Stimulated activated CD4-positive, alpha-beta T cell treated with anti-CD3 and anti-CD28 coated beads, Interleukin-2, amount 100 ng/mL, for 48 hours (primary cell): ENCODE measurements at regions not wholly inside any gene's neighbourhood (a gene's known extent, or its start where the extent isn't known, plus 50 kb on each side); places are given as distances from the start of the nearest gene placed in this dataset.
A peak's percentile ranks its signal among the peaks of the same experiment; 100 is the strongest.

ENCODE experiments used
- DNase-seq, 2 donors: peaks; one replicate each; pipeline ENCODE4 v3.0.0-alpha.2; 2020

DNA sequence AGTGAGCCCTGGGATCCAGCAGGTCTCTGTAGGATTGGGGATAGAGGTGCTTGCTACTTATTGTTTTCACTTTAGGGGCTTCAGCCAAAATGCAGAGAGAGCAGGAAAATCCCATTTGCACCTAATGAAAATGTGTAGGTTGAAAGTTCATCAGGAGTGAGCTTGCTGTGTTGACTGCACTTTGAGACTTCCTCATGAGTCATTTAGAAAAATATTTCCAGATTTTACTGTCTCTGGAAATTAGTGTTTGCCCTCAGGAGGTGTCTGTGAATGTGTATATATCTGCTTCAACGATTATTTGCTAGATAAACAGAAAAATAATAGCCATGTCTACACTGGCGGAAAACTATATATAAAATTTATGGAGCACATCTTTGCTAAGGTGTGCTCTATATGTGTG is 159.3 kb downstream of the CAND1 start:
- no peak for DNase-seq

DNA sequence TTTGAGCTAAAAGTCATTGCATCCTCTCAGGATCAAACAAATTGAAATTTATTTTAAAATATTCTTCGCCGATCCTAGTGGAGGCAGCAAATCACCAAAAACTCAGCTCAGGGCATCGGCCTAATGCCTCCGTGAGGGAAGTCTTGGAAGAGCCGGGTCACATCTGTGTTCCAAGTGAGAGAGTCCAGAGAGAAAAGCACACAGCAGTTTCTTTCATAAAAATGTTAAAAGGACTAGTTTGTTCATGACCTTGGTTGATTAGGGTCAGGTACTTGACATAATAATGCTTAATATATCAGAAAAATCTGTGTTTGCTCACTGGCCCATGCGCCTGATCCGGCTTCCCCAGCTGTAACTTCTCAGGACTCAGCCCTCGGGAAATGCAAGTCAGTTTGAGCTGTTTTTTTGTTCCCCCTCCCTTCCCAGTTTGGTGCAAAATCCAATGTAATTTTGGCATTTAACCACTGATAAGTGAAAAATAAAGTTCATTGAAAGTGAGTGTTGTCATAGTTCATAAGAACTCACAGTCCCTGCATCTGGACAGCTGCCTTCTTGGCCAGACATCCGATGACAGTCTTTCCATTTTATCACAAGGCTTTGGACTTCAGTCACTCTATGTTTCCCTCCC is 161.7 kb downstream of the CAND1 start:
- DNase-seq, result no peak

GRCh38 chr12:67431411-67432020 is 162.4 kb downstream of the CAND1 start:
- no peak for DNase-seq

- no peak for DNase-seq
Observed at GRCh38 chr12:67433385-67434175, 164.4 kb downstream of the CAND1 start.

- no peak for DNase-seq
Observed at GRCh38 chr12:67434671-67435370, 165.7 kb downstream of the CAND1 start.

DNA sequence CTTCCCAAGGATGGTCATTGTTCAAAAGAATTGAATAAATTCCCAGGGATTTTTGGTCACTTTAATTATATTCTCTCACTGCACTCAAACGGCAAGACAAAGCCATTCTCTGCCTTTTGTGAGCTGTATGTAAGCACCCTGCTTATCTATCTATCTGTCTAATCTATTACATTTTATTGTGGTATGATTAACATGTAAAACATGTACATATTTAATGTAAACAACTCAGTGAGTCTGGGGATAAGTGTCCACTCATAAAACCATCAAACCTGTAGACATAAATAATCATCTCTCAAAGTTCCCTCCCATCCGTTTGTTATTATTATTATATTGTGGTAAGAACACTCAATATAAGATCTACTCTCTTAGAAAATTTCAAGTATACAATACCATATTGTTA is 167.1 kb downstream of the CAND1 start:
- no peak for DNase-seq

- DNase-seq, result no peak
Observed at GRCh38 chr12:67437011-67437410, 167.9 kb downstream of the CAND1 start.

GRCh38 chr12:67439611-67440010 is 170.5 kb downstream of the CAND1 start:
- DNase-seq, result no peak

- DNase-seq, result peak; percentile 72 to 73
Observed at GRCh38 chr12:67441736-67442346, 172.7 kb downstream of the CAND1 start.

GRCh38 chr12:67442347-67442841 is 173.2 kb downstream of the CAND1 start:
- no peak for DNase-seq

DNA sequence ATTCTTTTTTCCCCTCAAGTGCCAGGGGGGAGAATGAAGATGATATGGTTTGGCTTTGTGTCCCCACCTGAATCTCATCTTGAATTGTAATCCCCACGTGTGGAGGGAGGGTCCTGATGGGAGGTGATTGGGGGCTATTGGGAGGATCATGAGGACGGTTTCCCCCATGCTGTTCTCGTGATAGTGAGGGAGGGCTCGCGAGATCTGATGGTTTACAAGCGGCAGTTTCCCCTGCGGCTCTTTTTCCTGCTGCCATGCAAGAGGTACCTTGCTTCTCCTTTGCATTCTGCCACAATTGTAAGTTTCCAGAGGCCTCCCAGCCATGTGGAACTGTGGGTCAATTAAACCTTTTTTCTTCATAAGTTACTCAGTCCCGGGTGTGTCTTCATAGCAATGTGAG is 173.7 kb downstream of the CAND1 start:
- DNase-seq, result no peak

DNA sequence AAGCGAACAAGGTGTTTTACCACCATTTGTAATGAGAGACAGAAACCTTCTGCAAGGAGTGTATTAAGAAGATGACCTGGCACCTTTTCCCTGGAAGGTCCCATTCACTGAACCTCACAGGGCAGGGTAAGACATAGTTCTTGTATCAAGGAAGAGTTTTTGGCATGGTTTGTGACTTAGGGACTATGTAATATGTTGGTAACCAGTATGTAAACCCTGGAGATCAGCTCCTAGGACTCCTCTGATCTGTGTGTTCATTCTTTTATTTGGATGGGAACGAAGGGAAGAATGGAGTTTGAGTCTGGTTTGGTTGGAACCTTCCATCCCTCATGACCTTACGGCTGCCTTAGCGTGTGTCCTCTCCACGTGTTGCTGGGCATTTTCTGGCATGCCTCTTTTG is 175.4 kb downstream of the CAND1 start:
- no peak for DNase-seq

- no peak for DNase-seq
Observed at GRCh38 chr12:67446716-67447115, 177.6 kb downstream of the CAND1 start.

- DNase-seq, result no peak
Observed at GRCh38 chr12:67447180-67447579, 178.0 kb downstream of the CAND1 start.

- DNase-seq, result no peak
Observed at GRCh38 chr12:67449591-67450052, 180.5 kb downstream of the CAND1 start.

DNA sequence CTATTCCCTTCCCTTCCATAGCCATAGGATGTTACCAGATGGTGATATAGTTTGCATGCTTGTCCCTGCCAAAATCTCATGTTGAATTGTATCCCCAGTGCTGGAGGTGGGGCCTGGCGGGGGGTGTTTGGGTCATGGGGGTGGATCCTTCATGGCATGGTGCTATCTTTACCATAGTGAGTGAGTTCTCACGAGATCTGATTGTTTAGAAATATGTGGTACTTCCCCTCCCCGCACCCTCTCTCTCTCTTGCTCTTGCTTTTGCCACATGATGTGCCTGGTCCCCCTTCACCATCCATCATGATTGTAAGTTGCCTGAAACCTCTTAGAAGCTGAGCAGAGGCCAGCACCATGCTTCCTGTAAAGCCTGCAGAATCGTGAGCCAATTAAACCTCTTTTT is 181.3 kb downstream of the CAND1 start:
- no peak for DNase-seq

GRCh38 chr12:67451206-67451605 is 182.0 kb downstream of the CAND1 start:
- no peak for DNase-seq

DNA sequence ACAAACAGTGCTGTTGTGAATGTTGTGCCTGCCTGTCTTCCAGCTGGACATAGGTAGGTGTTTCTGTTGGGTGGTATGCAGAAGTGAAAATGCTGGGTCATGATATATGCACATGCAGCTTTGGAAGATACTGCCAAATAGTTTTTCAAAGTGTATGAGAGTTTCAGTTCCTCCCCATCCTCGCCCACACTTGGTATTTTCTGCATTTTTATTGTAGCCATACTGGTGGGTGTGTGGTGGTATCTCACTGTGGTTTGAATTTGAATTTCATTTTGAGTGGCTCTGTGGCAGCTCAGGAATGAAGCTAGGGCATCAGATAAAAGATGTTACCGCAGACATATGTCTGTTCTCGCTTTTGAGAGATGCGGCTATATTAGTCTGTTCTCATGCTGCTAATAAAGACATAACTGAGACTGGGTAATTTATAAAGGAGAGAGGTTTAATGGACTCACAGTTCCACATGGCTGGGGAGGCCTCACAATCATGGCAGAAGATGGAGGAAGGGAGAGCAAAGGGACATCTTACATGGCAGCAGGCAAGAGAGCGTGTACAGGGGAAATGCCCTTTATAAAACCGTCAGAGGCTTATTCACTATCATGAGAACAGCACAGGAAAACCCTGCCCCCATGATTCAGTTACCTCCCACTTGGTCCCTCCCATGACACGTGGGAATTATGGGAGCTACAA is 183.1 kb downstream of the CAND1 start:
- no peak for DNase-seq

DNA sequence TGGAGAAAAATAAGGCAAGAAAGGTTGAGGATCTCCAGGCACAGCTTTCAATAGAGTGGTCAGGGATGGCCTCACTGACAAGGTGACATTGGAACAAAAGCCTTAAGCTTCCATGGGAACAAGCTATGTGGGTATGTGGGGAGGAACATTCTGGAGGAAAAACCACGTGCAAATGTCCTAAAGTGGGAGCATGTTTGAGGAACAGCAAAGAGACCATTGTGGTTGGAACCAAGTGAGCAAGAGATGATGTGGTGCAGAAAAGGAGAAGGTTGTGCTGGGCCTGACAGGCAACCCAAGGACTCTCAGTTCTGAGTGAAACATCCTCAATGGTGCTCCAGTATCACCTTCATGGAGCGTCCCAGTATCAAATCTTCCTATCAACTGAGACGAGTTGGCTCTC is 184.0 kb downstream of the CAND1 start:
- DNase-seq, result no peak

GRCh38 chr12:67455236-67455635 is 186.1 kb downstream of the CAND1 start:
- no peak for DNase-seq

GRCh38 chr12:67456431-67456901 is 187.3 kb downstream of the CAND1 start:
- no peak for DNase-seq

- no peak for DNase-seq
Observed at GRCh38 chr12:67457136-67457535, 188.0 kb downstream of the CAND1 start.
